Activated T-cell treated with anti-CD3 and anti-CD28 coated beads, Interleukin-2, amount 50 U/mL, for 72 hours (primary cell): ENCODE measurements at regions not wholly inside any gene's neighbourhood (a gene's known extent, or its start where the extent isn't known, plus 50 kb on each side); places are given as distances from the start of the nearest gene placed in this dataset.
"Not testable (repeated sequence)": the region's sequence is repeated elsewhere in the genome, so short reads cannot be mapped to it uniquely, and the experiment has no call there.

Experiments
- ATAC-seq, 2 donors: fragments of 150-1000 bp; cut with Tn5 transposase; replicated peaks in 1 of 2; 2 replicates each; pipeline ENCODE4 v1.10.0; 2021; ENCODE audit warnings: moderate library complexity in 2 of 2, mild to moderate bottlenecking in 1 of 2
- DNase-seq, 2 donors: peaks; one replicate each; pipeline ENCODE4 v3.0.0; 2021 to 2022; ENCODE audit warnings: mixed read lengths in 1 of 2
- H3K27ac Mint-ChIP-seq: one replicate; pipeline ENCODE4 v1.8.0; 2022; ENCODE audit warnings: mild to moderate bottlenecking, moderate library complexity, mixed read lengths
- H3K27me3 Mint-ChIP-seq: one replicate; pipeline ENCODE4 v1.8.0; 2022; ENCODE audit warnings: low read depth, mixed read lengths
- H3K36me3 Mint-ChIP-seq, 2 donors: one replicate each; pipeline ENCODE4 v1.8.0; 2022; ENCODE audit warnings: mixed read lengths in 2 of 2, mild to moderate bottlenecking in 1 of 2; ENCODE audit not compliant: insufficient read depth in 2 of 2
- H3K4me1 Mint-ChIP-seq: one replicate; pipeline ENCODE4 v1.8.0; 2022; ENCODE audit warnings: low read depth, mixed read lengths
- H3K4me3 Mint-ChIP-seq, 2 donors: one replicate each; pipeline ENCODE4 v1.8.0; 2022; ENCODE audit warnings: mild to moderate bottlenecking in 2 of 2, mixed read lengths in 2 of 2, moderate library complexity in 2 of 2
- H3K9me3 Mint-ChIP-seq, 2 donors: one replicate each; pipeline ENCODE4 v1.8.0; 2022; ENCODE audit warnings: mixed read lengths in 2 of 2

- DNase-seq (no peak), ATAC-seq (no peak)
These were observed 111.2 kb upstream of the FAM174A start for GRCh38 chr5:100424017-100424416.

GRCh38 chr5:100423330-100423729, 111.8 kb upstream of the FAM174A start:
- H3K9me3 Mint-ChIP-seq, result peaks cover 5 to 6% of the 10 kb centered on the region in 2 donors
- no peaks in the 10 kb centered on the region for H3K4me1 Mint-ChIP-seq
- ATAC-seq, result no peak

More at GRCh38 chr5:100424017-100424416, 111.2 kb upstream of the FAM174A start:
- peaks cover 4% of the 10 kb centered on the region in 2 donors for H3K36me3 Mint-ChIP-seq
- H3K4me1 Mint-ChIP-seq, result no peaks in the 10 kb centered on the region
- H3K27ac Mint-ChIP-seq, result no peak overlapping the region
- H3K4me3 Mint-ChIP-seq, result no peak overlapping the region
- H3K27me3 Mint-ChIP-seq, result no peaks in the 10 kb centered on the region
- H3K9me3 Mint-ChIP-seq, result peaks cover 5 to 6% of the 10 kb centered on the region in 2 donors

GRCh38 chr5:100421360-100421759, 113.8 kb upstream of the FAM174A start:
- no peak for ATAC-seq
- DNase-seq, result no peak
- no peaks in the 10 kb centered on the region for H3K4me1 Mint-ChIP-seq
- peaks cover 4% of the 10 kb centered on the region in 2 donors for H3K36me3 Mint-ChIP-seq
- no peaks in the 10 kb centered on the region for H3K27me3 Mint-ChIP-seq
- peaks cover 5 to 6% of the 10 kb centered on the region in 2 donors for H3K9me3 Mint-ChIP-seq
- H3K4me3 Mint-ChIP-seq, result no peak overlapping the region
- no peak overlapping the region for H3K27ac Mint-ChIP-seq

More at GRCh38 chr5:100423330-100423729, 111.8 kb upstream of the FAM174A start:
- peaks cover 4% of the 10 kb centered on the region in 2 donors for H3K36me3 Mint-ChIP-seq
- no peaks in the 10 kb centered on the region for H3K27me3 Mint-ChIP-seq
- no peak for DNase-seq
- no peak overlapping the region for H3K4me3 Mint-ChIP-seq
- H3K27ac Mint-ChIP-seq, result no peak overlapping the region

- DNase-seq (no peak), ATAC-seq (no peak)
- Mint-ChIP-seq H3K9me3 (no peaks in the 10 kb centered on the region), H3K4me1 (no peaks in the 10 kb centered on the region), H3K4me3 (no peak overlapping the region), H3K27me3 (no peaks in the 10 kb centered on the region), H3K36me3 (no peaks in the 10 kb centered on the region), H3K27ac (no peak overlapping the region)
These were observed 116.9 kb upstream of the FAM174A start for GRCh38 chr5:100418231-100418630.

GRCh38 chr5:100409660-100410151, 125.5 kb upstream of the FAM174A start:
- H3K27ac Mint-ChIP-seq, result no peak overlapping the region
- no peaks in the 10 kb centered on the region for H3K27me3 Mint-ChIP-seq
- ATAC-seq, result no peak
- DNase-seq, result no peak
- no peaks in the 10 kb centered on the region for H3K36me3 Mint-ChIP-seq
- H3K9me3 Mint-ChIP-seq, result no peaks in the 10 kb centered on the region
- H3K4me3 Mint-ChIP-seq, result no peak overlapping the region
- no peaks in the 10 kb centered on the region for H3K4me1 Mint-ChIP-seq

GRCh38 chr5:100407053-100407452, 128.1 kb upstream of the FAM174A start:
- H3K27ac Mint-ChIP-seq, result no peak overlapping the region
- no peaks in the 10 kb centered on the region for H3K4me1 Mint-ChIP-seq
- H3K27me3 Mint-ChIP-seq, result no peaks in the 10 kb centered on the region
- H3K4me3 Mint-ChIP-seq, result no peak overlapping the region
- ATAC-seq, result no peak
- no peaks in the 10 kb centered on the region for H3K36me3 Mint-ChIP-seq
- no peaks in the 10 kb centered on the region for H3K9me3 Mint-ChIP-seq
- DNase-seq, result no peak

- ATAC-seq (no peak), DNase-seq (no peak)
- H3K27ac Mint-ChIP-seq, result no peak overlapping the region
- no peaks in the 10 kb centered on the region for H3K36me3 Mint-ChIP-seq
- no peaks in the 10 kb centered on the region for H3K9me3 Mint-ChIP-seq
- H3K4me1 Mint-ChIP-seq, result no peaks in the 10 kb centered on the region
- no peak overlapping the region for H3K4me3 Mint-ChIP-seq
- H3K27me3 Mint-ChIP-seq, result no peaks in the 10 kb centered on the region
These were observed 128.5 kb upstream of the FAM174A start for GRCh38 chr5:100406640-100407039.

- no peak for ATAC-seq
- no peak for DNase-seq
- Mint-ChIP-seq H3K4me3 (no peak overlapping the region), H3K36me3 (no peaks in the 10 kb centered on the region), H3K27me3 (peaks cover 4% of the 10 kb centered on the region), H3K9me3 (no peaks in the 10 kb centered on the region), H3K27ac (no peak overlapping the region), H3K4me1 (no peaks in the 10 kb centered on the region)
These were observed 133.1 kb upstream of the FAM174A start for GRCh38 chr5:100402071-100402470.

- Mint-ChIP-seq H3K36me3 (no peaks in the 10 kb centered on the region), H3K4me1 (no peaks in the 10 kb centered on the region), H3K27me3 (peaks cover 4% of the 10 kb centered on the region), H3K9me3 (no peaks in the 10 kb centered on the region), H3K27ac (no peak overlapping the region), H3K4me3 (no peak overlapping the region)
- ATAC-seq (no peak), DNase-seq (no peak)
These were observed 134.0 kb upstream of the FAM174A start for GRCh38 chr5:100401149-100401548.

GRCh38 chr5:100398815-100399214, 136.4 kb upstream of the FAM174A start:
- not testable (repeated sequence) for H3K4me1 Mint-ChIP-seq, ATAC-seq, H3K9me3 Mint-ChIP-seq, DNase-seq, H3K4me3 Mint-ChIP-seq, H3K27me3 Mint-ChIP-seq, H3K36me3 Mint-ChIP-seq, H3K27ac Mint-ChIP-seq

GRCh38 chr5:100379254-100379858, 155.8 kb upstream of the FAM174A start:
- not testable (repeated sequence) for DNase-seq, ATAC-seq, H3K4me3 Mint-ChIP-seq, H3K4me1 Mint-ChIP-seq, H3K36me3 Mint-ChIP-seq, H3K27me3 Mint-ChIP-seq, H3K27ac Mint-ChIP-seq, H3K9me3 Mint-ChIP-seq

GRCh38 chr5:100364757-100365478, 170.3 kb upstream of the FAM174A start:
- not testable (repeated sequence) for H3K27ac Mint-ChIP-seq, H3K4me3 Mint-ChIP-seq, ATAC-seq, H3K36me3 Mint-ChIP-seq, H3K4me1 Mint-ChIP-seq, H3K27me3 Mint-ChIP-seq, H3K9me3 Mint-ChIP-seq, DNase-seq

GRCh38 chr5:100364343-100364742, 170.8 kb upstream of the FAM174A start:
- H3K4me1 Mint-ChIP-seq, H3K27ac Mint-ChIP-seq, ATAC-seq, DNase-seq, H3K36me3 Mint-ChIP-seq, H3K9me3 Mint-ChIP-seq, H3K4me3 Mint-ChIP-seq, H3K27me3 Mint-ChIP-seq: not testable (repeated sequence)

- not testable (repeated sequence) for ATAC-seq, H3K36me3 Mint-ChIP-seq, H3K9me3 Mint-ChIP-seq, H3K27me3 Mint-ChIP-seq, H3K27ac Mint-ChIP-seq, H3K4me1 Mint-ChIP-seq, DNase-seq, H3K4me3 Mint-ChIP-seq
These were observed 175.2 kb upstream of the FAM174A start for GRCh38 chr5:100359998-100360397.
